ENCODE measurements at regions not wholly inside any gene's neighbourhood (a gene's known extent, or its start where the extent isn't known, plus 50 kb on each side); places are given as distances from the start of the nearest gene placed in this dataset.

DNA sequence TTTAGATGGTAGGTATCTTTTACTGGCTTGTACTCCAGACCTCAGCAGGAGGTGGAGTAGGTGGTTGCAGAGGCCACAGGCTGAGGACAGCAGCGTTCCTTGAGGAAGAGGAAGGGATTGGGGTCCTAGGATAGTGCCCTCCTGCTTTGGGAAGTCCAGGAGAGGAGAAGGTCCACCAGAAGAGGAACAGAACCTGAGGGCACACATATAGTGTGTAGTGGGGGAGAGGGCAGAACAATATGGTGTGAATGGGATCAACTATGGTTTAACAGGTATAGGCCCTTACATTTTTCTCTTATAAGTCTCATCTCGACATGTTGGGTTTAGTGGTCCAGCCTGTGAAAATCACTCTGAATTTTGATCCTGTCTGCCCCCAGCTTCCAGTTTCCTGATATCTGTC, 229.1 kb upstream of the ZBED5 start:
- DNase-seq (no peak), ATAC-seq (no peak)
- no peak overlapping the region for H3K27ac Mint-ChIP-seq
- H3K4me3 Mint-ChIP-seq = no peak overlapping the region
- peaks cover 17% of the 10 kb centered on the region for H3K9me3 Mint-ChIP-seq
- no peaks in the 10 kb centered on the region for H3K36me3 Mint-ChIP-seq (ENCODE audit: low read depth)
- no peaks in the 10 kb centered on the region for H3K4me1 Mint-ChIP-seq
- H3K27me3 Mint-ChIP-seq = no peaks in the 10 kb centered on the region

DNA sequence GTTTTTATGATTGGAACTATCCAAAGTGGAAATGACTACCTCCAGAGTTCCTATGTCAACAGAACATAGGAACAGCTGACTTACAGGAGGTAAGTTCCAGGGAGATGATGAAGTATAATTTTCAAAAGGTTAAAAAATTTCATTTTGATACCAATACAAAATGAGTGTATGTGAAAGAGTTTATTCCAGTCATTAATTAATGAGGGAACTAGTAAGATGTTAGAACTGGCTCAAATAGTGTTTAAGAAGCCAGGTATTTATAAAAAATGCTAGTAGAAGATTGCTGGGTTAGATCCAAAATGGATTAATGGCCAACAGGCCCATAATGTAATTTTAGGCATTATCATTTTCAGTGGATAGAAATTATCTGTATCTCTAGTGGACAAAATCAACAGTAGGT, 227.7 kb upstream of the ZBED5 start:
- no peak for ATAC-seq
- peaks cover 8% of the 10 kb centered on the region for H3K9me3 Mint-ChIP-seq
- H3K4me1 Mint-ChIP-seq = no peaks in the 10 kb centered on the region
- no peak overlapping the region for H3K4me3 Mint-ChIP-seq
- H3K27me3 Mint-ChIP-seq = no peaks in the 10 kb centered on the region
- no peak overlapping the region for H3K27ac Mint-ChIP-seq
- H3K36me3 Mint-ChIP-seq (ENCODE audit: low read depth) = no peaks in the 10 kb centered on the region
- no peak for DNase-seq

DNA sequence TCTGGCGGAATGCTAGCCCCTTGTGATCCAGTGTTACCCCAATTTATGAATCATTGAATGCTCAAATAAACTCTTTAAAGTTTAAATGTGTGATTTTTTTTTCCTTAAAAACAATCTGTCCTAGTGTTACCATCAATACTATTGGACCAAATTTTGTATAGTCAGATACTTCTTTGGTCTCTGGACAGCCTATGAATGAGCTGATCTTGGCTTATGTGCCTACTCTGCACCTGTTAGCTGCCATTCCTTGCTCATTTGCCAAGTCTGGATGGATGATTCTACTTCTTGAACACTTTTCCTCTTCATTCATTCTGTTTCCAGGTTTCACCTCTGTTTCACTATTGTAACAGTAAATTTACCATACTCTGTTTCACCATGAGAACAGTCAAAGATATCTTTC, 226.5 kb upstream of the ZBED5 start:
- Mint-ChIP-seq H3K4me1 (no peaks in the 10 kb centered on the region), H3K9me3 (peaks cover 6% of the 10 kb centered on the region), H3K4me3 (no peak overlapping the region), H3K27ac (no peak overlapping the region), H3K36me3 (ENCODE audit: low read depth) (no peaks in the 10 kb centered on the region), H3K27me3 (peaks cover 1% of the 10 kb centered on the region)
- DNase-seq (no peak), ATAC-seq (no peak)

DNA sequence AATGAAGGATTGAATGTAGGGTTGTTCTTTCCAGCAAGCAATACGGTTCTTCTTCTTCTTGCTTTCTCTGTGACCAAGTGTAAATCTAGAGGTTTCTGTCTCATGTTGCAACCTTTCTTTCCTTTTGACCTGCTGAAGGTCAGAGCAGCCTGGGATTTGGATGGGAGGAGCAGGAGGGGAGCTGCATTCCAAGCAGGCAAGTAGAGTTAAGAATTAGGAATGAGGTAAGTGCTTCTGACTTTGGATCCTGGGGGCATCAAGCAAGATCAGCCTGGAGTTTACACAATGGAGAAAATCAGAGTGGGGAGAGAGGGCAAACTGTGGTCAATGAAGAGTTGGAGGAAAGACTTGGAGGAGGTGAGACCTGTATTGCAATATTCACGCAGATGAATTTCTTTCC, 225.6 kb upstream of the ZBED5 start:
- Mint-ChIP-seq H3K36me3 (ENCODE audit: low read depth) (no peaks in the 10 kb centered on the region), H3K4me3 (no peak overlapping the region), H3K27me3 (peaks cover 1% of the 10 kb centered on the region), H3K4me1 (no peaks in the 10 kb centered on the region), H3K9me3 (peaks cover 4% of the 10 kb centered on the region), H3K27ac (no peak overlapping the region)
- DNase-seq = no peak
- ATAC-seq = no peak

DNA sequence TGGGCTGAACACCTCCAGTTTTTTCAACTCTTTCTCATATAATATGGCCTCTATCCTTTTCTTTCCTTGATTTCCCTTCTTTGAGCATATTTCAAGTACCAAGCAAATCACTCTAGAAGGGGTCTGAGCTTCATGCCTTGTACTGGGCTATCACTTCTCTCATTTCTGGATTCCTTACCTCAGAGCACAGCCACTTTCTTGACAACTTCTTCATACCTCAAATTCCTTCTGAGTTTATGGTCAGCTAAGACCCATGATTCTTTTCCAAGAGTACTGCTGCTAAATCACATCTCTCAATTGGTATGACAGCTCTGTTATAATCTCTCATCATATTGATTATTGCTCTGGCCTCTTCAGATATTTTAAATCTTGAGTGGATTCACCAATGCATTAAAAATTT, 224.8 kb upstream of the ZBED5 start:
- ATAC-seq (no peak), DNase-seq (no peak)
- Mint-ChIP-seq H3K27ac (no peak overlapping the region), H3K27me3 (peaks cover 1% of the 10 kb centered on the region), H3K4me1 (no peaks in the 10 kb centered on the region), H3K9me3 (peaks cover under 1% of the 10 kb centered on the region), H3K4me3 (no peak overlapping the region), H3K36me3 (ENCODE audit: low read depth) (no peaks in the 10 kb centered on the region)

DNA sequence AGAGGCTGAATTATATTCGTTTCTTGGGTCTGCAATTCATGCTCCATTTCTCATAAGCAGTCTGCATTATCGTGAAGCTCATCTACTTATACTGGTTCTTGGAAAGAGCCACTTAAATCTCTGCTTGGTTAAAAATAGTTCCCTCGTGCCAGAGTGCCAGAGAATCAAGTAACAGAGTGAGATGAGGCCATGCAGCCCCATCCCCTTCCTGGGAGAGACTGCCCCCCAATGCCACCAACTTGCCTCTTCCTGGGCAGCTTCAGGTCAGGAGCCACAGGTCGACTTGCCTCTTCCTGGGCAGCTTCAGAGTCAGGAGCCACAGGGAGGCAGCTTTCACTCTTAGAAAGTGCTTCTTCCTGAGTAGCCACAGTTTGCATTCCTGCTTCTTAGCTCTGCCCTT, 223.9 kb upstream of the ZBED5 start:
- DNase-seq (no peak), ATAC-seq (no peak)
- Mint-ChIP-seq H3K9me3 (no peaks in the 10 kb centered on the region), H3K36me3 (ENCODE audit: low read depth) (no peaks in the 10 kb centered on the region), H3K4me3 (no peak overlapping the region), H3K27ac (no peak overlapping the region), H3K4me1 (peaks cover 3% of the 10 kb centered on the region), H3K27me3 (peaks cover 1% of the 10 kb centered on the region)

DNA sequence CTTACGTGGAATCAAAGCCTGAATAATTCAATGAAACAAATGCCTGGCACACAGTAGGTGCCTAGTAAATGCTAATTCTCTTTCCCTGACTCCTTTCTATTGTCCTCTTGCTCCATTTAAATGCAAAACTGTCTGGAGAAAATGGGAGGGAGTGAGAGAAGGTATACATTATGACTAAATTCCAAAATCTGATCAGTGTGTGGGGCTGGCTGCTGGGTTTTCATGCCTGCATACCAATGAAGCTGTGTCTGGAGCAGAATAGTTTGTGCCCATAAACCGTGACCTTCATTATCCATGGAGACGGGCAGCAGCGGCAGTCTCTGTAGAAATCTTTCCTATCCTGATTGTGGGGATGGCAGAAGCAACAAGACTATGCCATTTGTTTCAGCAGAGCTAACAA, 223.4 kb upstream of the ZBED5 start:
- no peaks in the 10 kb centered on the region for H3K9me3 Mint-ChIP-seq
- no peaks in the 10 kb centered on the region for H3K36me3 Mint-ChIP-seq (ENCODE audit: low read depth)
- H3K4me1 Mint-ChIP-seq = peaks cover 5% of the 10 kb centered on the region
- ATAC-seq (no peak), DNase-seq (no peak)
- peaks cover 1% of the 10 kb centered on the region for H3K27me3 Mint-ChIP-seq
- H3K4me3 Mint-ChIP-seq = no peak overlapping the region
- H3K27ac Mint-ChIP-seq = no peak overlapping the region

DNA sequence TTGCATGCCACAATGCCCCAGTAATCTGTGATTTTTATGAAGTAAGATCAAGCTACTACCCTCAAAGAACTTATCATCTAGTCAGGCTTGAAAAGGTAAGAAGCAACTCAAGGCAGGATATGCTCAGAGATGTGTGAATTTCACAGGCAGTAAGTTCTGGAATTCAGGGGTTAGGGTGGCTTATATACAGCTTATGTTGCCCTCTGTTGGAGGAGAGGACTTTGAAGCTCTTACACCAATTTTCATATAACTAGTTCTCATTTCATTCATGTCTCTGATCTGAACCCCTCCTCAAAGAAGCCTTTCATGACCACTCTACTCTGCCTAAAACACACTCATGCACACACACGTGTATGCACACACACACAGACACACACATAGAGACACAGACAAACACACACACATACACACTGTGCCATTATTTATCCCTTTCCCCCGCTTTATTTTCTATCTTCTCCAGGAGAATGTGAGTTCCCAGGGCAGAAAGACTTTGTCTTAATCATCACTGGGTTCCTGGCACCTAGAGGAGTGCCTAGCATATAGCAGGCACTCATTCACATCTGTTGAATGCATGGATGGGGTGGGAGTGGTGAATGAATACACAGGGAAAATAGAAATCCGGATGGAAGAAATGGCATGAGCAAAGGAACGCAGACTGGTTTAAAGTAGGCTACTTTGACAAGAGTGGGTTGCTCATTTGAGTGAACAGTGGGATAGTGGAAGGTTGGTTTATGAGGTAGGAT, 220.7 kb upstream of the ZBED5 start:
- no peak for ATAC-seq
- Mint-ChIP-seq H3K27me3 (peaks cover 1% of the 10 kb centered on the region), H3K9me3 (no peaks in the 10 kb centered on the region), H3K4me1 (peaks cover 5% of the 10 kb centered on the region), H3K36me3 (ENCODE audit: low read depth) (no peaks in the 10 kb centered on the region), H3K4me3 (no peak overlapping the region), H3K27ac (no peak overlapping the region)
- no peak for DNase-seq

DNA sequence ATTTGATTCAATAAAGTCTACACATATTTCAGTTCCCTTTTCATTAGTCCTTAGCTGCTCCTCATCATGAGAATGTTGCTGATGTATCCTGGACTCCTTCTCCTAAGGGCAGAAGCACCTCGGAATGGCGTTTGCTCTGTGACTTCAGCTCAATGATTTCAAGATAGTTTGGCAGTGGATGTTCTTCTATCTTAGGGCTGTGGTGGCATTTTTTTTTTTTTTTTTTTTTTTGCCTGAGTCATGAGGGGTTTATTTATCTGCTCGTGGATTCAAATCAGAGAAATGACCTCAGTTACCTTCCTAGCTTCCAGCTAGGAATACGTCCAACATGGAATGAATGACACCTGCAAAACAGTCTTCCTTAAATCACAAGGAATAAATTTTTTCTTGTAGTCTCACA, 220.0 kb upstream of the ZBED5 start:
- H3K4me1 Mint-ChIP-seq = peaks cover 5% of the 10 kb centered on the region
- H3K27me3 Mint-ChIP-seq = peaks cover 1% of the 10 kb centered on the region
- no peak overlapping the region for H3K4me3 Mint-ChIP-seq
- no peaks in the 10 kb centered on the region for H3K9me3 Mint-ChIP-seq
- H3K27ac Mint-ChIP-seq = no peak overlapping the region
- no peak for DNase-seq
- no peaks in the 10 kb centered on the region for H3K36me3 Mint-ChIP-seq (ENCODE audit: low read depth)
- ATAC-seq = no peak

DNA sequence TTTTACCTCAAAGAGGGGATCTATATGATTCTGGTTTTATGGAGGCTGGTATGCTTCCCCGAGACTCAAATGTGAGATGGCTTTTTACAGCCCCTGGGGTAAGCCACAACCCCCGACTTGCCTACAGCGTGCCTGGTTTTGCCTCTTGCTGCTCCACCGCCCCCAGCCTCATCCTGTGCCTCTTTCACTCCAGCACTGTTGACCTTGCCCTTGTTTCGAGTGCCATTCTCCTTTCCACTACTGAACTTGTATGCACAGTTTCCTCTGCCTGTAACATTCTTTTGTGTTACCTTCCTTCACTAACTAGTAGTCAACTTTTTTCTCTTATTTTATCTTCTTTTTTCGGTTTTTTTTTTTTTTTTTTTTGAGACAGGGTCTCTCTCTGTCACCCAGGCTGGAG, 219.0 kb upstream of the ZBED5 start:
- peaks cover 5% of the 10 kb centered on the region for H3K4me1 Mint-ChIP-seq
- no peak overlapping the region for H3K27ac Mint-ChIP-seq
- H3K27me3 Mint-ChIP-seq = peaks cover 1% of the 10 kb centered on the region
- no peak for DNase-seq
- no peak for ATAC-seq
- H3K9me3 Mint-ChIP-seq = no peaks in the 10 kb centered on the region
- no peaks in the 10 kb centered on the region for H3K36me3 Mint-ChIP-seq (ENCODE audit: low read depth)
- H3K4me3 Mint-ChIP-seq = no peak overlapping the region

DNA sequence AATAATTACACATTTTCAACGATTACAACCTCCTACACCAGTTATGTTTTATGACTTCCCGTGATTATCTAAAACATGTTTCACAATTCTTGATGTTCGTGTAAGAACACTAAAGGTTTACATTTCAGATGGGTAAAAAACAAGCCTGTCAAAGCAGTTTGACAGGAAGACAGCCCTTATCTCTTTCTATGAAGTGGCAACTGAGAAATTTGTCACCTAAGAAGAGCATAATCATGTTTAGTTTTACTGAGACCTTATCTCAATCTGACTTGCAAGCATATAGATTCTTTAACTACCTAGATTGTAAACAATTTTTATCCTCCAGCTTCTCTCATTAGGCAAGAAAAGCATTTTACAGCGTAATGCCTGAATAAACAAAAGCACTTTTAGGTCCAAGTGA, 218.4 kb upstream of the ZBED5 start:
- Mint-ChIP-seq H3K9me3 (no peaks in the 10 kb centered on the region), H3K4me1 (peaks cover 5% of the 10 kb centered on the region), H3K4me3 (no peak overlapping the region), H3K36me3 (ENCODE audit: low read depth) (no peaks in the 10 kb centered on the region), H3K27ac (no peak overlapping the region), H3K27me3 (peaks cover 1% of the 10 kb centered on the region)
- DNase-seq (no peak), ATAC-seq (no peak)

DNA sequence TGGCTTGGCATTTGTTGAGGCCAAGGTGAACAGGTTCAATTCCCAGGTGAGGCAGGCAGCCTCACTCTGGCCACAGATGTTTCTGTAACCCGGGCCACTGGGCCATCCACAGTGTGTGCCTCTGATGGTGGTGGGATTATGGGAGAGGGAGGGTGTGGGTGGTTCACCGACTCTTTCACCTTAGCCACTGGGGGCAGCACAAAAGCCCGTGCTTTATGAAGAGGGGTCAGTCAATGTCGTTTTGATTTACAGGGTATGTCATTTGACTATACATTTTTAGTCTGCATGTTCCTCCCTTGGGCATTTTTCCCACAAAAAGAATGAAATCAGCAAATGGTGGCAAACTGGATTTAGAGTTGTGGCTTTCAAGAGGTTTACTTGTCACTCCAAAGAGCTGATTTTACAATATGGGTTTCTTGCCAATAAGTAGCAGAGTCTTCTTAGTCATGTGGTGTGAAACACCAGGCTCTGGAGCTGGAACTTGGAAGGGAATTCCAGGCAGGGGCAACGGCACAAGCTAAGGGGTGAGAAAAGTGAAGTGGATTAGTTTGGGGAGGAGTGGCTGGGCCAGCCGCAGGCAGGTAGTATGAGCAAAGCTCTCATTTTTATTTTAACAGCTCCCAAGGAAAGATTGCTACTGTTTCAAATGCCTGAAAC, 217.8 kb upstream of the ZBED5 start:
- Mint-ChIP-seq H3K27ac (no peak overlapping the region), H3K9me3 (no peaks in the 10 kb centered on the region), H3K36me3 (ENCODE audit: low read depth) (no peaks in the 10 kb centered on the region), H3K4me3 (no peak overlapping the region), H3K27me3 (peaks cover 1% of the 10 kb centered on the region), H3K4me1 (peaks cover 5% of the 10 kb centered on the region)
- DNase-seq (no peak), ATAC-seq (no peak)

DNA sequence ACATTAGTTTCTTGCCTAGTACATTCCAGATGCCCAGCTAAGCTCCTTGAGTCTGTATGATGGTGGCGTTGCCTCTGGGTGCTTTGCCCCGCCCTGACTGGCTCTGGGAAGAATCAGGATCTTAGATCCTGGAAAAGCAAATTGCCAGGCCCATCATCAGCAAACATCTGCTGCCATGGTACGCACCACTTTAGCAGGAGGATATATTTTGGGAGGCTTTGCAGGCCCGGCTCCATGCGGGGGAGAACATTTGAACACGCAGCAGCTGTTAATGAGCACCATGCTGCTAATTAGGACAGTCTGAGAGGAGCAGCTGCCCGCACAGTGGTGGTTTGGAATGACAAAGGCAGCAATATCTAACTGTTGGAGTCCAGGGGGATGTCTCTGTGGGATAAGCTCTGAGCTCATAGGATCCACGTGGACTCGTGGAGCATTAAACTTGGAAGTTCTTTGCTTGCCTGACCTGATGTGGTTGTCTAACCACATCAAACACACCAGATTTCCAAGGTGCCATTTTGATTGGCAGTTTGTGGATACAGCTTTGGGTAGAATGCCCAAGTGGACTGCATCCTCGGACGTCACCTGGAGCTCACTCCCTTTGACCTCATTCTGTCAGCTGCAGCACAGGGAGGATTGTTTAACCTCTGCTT, 217.0 kb upstream of the ZBED5 start:
- Mint-ChIP-seq H3K4me1 (peaks cover 5% of the 10 kb centered on the region), H3K36me3 (ENCODE audit: low read depth) (no peaks in the 10 kb centered on the region), H3K4me3 (no peak overlapping the region), H3K27me3 (no peaks in the 10 kb centered on the region), H3K9me3 (no peaks in the 10 kb centered on the region), H3K27ac (no peak overlapping the region)
- no peak for ATAC-seq
- no peak for DNase-seq

DNA sequence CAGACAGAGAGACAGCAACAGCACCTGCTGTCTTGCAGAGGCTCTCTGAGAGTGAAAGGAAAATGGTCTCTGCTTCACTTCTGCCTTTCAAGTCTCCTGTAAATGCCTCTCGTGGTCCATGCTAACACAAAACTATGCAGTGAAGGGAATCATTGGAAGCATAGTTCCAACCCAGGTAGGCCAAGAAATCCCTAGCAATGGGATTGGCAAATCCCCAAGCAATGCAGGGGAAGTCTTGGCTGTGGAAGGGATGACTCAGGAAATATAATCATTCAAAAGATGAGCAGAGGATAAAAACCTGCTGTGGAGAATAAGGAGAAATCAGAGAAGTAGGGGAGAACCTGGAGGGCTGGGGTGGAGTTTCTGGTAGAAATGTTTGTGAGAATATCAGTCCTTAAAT, 216.1 kb upstream of the ZBED5 start:
- H3K27ac Mint-ChIP-seq = no peak overlapping the region

DNA sequence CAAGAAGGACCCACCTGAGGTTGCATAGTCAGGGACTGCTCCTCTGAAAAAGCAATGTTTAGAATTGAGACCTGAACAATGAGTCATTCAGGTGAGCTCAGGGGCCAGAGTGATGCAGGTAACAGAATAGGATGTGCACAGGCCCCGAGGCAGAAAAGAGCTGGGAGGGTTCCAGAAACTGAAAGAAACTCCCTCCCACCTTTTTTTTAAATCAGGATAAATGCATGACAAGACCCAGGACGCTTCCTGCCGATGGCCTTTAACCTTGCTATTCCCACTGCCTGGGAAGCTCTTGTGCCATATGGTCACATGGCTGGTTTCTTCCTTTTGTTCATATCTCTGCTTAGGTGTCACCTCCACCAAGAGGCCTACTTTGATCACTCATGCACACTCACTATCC, 214.2 kb upstream of the ZBED5 start:
- no peak overlapping the region for H3K27ac Mint-ChIP-seq
- ATAC-seq = no peak

More for the DNA sequence above, 216.1 kb upstream of the ZBED5 start:
- Mint-ChIP-seq H3K4me3 (no peak overlapping the region), H3K36me3 (ENCODE audit: low read depth) (no peaks in the 10 kb centered on the region), H3K4me1 (peaks cover 5% of the 10 kb centered on the region), H3K27me3 (no peaks in the 10 kb centered on the region), H3K9me3 (no peaks in the 10 kb centered on the region)
- no peak for DNase-seq
- no peak for ATAC-seq

More for the DNA sequence above, 214.2 kb upstream of the ZBED5 start:
- H3K9me3 Mint-ChIP-seq = no peaks in the 10 kb centered on the region
- DNase-seq = no peak
- H3K27me3 Mint-ChIP-seq = no peaks in the 10 kb centered on the region
- peaks cover 4% of the 10 kb centered on the region for H3K4me1 Mint-ChIP-seq
- H3K36me3 Mint-ChIP-seq (ENCODE audit: low read depth) = no peaks in the 10 kb centered on the region
- H3K4me3 Mint-ChIP-seq = no peak overlapping the region
